SU-DHL-6 (cell line): ENCODE measurements at regions not wholly inside any gene's neighbourhood (a gene's known extent, or its start where the extent isn't known, plus 50 kb on each side); places are given as distances from the start of the nearest gene placed in this dataset.
"Not testable (repeated sequence)": the region's sequence is repeated elsewhere in the genome, so short reads cannot be mapped to it uniquely, and the experiment has no call there.

Source experiments
- H2AFZ ChIP-seq: fragments of 200-600 bp; sonication (generic); 2 replicates; pipeline ENCODE4 v1.6.1; 2014; ENCODE audit warnings: low read depth, mild to moderate bottlenecking, moderate library complexity, mixed read lengths, antibody characterized with exemption, low read length; ENCODE audit not compliant: severe bottlenecking
- H3F3A ChIP-seq: fragments of 200-600 bp; shearing (Covaris generic); 2 replicates; pipeline ENCODE4 v1.6.0; 2016; ENCODE audit warnings: antibody characterized with exemption, mild to moderate bottlenecking; ENCODE audit not compliant: insufficient read depth
- H3K27ac ChIP-seq: fragments of 200-600 bp; sonication (generic); 2 replicates; pipeline ENCODE4 v1.5.1; 2016; ENCODE audit warnings: low read depth, mild to moderate bottlenecking, low read length, moderate library complexity, mixed read lengths
- H3K27me3 ChIP-seq: fragments of 200-600 bp; sonication (generic), shearing (Covaris generic); 2 replicates; pipeline ENCODE4 v1.6.0; 2014; ENCODE audit warnings: mild to moderate bottlenecking, low read length
- H3K36me3 ChIP-seq: fragments of 200-600 bp; sonication (generic); 2 replicates; pipeline ENCODE4 v1.6.1; 2014; ENCODE audit warnings: mild to moderate bottlenecking, low read length, mixed read lengths
- H3K4me2 ChIP-seq: fragments of 300-600, 200-600 bp; shearing (Covaris generic), sonication (generic); 2 replicates; pipeline ENCODE4 v1.6.0; 2014; ENCODE audit warnings: low read length, low read depth, mild to moderate bottlenecking; ENCODE audit not compliant: poor library complexity, severe bottlenecking
- H3K4me3 ChIP-seq: fragments of 200-600 bp; sonication (generic); 2 replicates; pipeline ENCODE4 v1.5.1; 2014; ENCODE audit warnings: antibody characterized with exemption, low read length, mild to moderate bottlenecking, mixed read lengths; ENCODE audit not compliant: insufficient read depth, poor library complexity, severe bottlenecking
- H3K79me2 ChIP-seq: fragments of 200-600 bp; sonication (generic); 2 replicates; pipeline ENCODE4 v1.6.1; 2014; ENCODE audit warnings: mild to moderate bottlenecking, low read length, moderate library complexity; ENCODE audit not compliant: insufficient read depth
- H3K9ac ChIP-seq: fragments of 200-600 bp; sonication (generic); 2 replicates; pipeline ENCODE4 v1.7.0; 2014; ENCODE audit warnings: mild to moderate bottlenecking, low read length
- H3K9me2 ChIP-seq: fragments of 200-600 bp; sonication (generic); replicated peaks from 2 replicates; pipeline ENCODE4 v1.6.1; 2014; ENCODE audit warnings: low read length; ENCODE audit not compliant: insufficient read depth
- H3K9me3 ChIP-seq: fragments of 200-600 bp; sonication (generic); 2 replicates; pipeline ENCODE4 v1.6.1; 2014; ENCODE audit warnings: low read length, mixed read lengths; ENCODE audit not compliant: insufficient read depth
- H4K20me1 ChIP-seq: fragments of 200-600 bp; sonication (generic); 2 replicates; pipeline ENCODE4 v1.6.1; 2014; ENCODE audit warnings: low read depth, mild to moderate bottlenecking, antibody characterized with exemption, low read length, moderate library complexity, mixed read lengths
- CTCF ChIP-seq: fragments of 200-600 bp; sonication (generic); IDR thresholded peaks from one replicate; pipeline ENCODE4 v1.5.1; 2017; ENCODE audit warnings: antibody characterized with exemption, mild to moderate bottlenecking, low read length, moderate library complexity; ENCODE audit not compliant: insufficient read depth, poor library complexity, severe bottlenecking
- EZH2phosphoT487 ChIP-seq: fragments of 200-600 bp; sonication (generic), shearing (Covaris generic); conservative IDR thresholded peaks from 2 replicates; pipeline ENCODE4 v1.6.1; 2018; ENCODE audit warnings: mild to moderate bottlenecking, antibody characterized with exemption, low read length, moderate library complexity, mixed read lengths

GRCh38 chr6:67768972-67769371, 866.1 kb upstream of the ADGRB3 start:
- Histone ChIP-seq H3K9ac (no peak overlapping the region), H2AFZ (peak overlapping the region; percentile 10), H3F3A (0 out of 2 replicates have a peak, but pooled peaks cover under 1% of the 10 kb centered on the region), H3K4me2 (no peak overlapping the region), H3K9me2 (no peaks in the 10 kb centered on the region), H3K9me3 (no peaks in the 10 kb centered on the region), H3K36me3 (no peaks in the 10 kb centered on the region), H3K27ac (no peak overlapping the region), H3K79me2 (no peaks in the 10 kb centered on the region), H3K27me3 (no peaks in the 10 kb centered on the region), H4K20me1 (no peaks in the 10 kb centered on the region), H3K4me3 (no peak overlapping the region)
- no peak for TF ChIP-seq EZH2phosphoT487
- no peak for TF ChIP-seq CTCF

GRCh38 chr6:67767046-67767822, 867.8 kb upstream of the ADGRB3 start:
- H2AFZ ChIP-seq, H4K20me1 ChIP-seq, H3K9ac ChIP-seq, H3K4me2 ChIP-seq, H3K36me3 ChIP-seq, H3F3A ChIP-seq, H3K4me3 ChIP-seq, H3K9me3 ChIP-seq, H3K27me3 ChIP-seq, H3K27ac ChIP-seq, H3K9me2 ChIP-seq, H3K79me2 ChIP-seq: not testable (repeated sequence)

DNA sequence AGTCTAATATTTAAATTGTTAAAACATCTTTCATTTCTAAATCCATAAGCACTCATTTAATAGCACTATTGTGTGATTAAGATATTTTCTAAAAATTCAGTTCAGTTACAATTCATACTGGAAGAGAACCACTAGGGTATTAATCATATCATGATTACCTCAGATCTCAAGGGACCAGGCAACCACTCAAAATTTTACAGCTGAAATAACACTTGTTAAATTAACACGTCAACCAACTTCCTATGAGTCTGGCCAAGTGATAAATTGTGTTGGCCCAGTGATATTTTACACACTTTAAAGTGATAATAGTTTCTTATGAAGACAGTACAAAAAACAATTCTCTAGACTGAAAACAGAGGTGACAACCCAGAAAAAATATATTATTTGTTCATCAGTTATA, 869.0 kb upstream of the ADGRB3 start:
- H3F3A ChIP-seq, result 0 out of 2 replicates have a peak, but pooled peaks cover 3% of the 10 kb centered on the region
- no peaks in the 10 kb centered on the region for H3K79me2 ChIP-seq
- no peaks in the 10 kb centered on the region for H3K36me3 ChIP-seq
- H2AFZ ChIP-seq, result peak overlapping the region; percentile 7
- no peak overlapping the region for H3K4me2 ChIP-seq
- TF ChIP-seq EZH2phosphoT487 (no peak), CTCF (no peak)
- H3K9ac ChIP-seq, result no peak overlapping the region
- H3K4me3 ChIP-seq, result no peak overlapping the region
- no peaks in the 10 kb centered on the region for H3K9me2 ChIP-seq
- no peaks in the 10 kb centered on the region for H3K9me3 ChIP-seq
- H4K20me1 ChIP-seq, result no peaks in the 10 kb centered on the region
- no peak overlapping the region for H3K27ac ChIP-seq
- no peaks in the 10 kb centered on the region for H3K27me3 ChIP-seq

- Histone ChIP-seq H3K9ac (no peak overlapping the region), H2AFZ (peak overlapping the region; percentile 16), H3K79me2 (no peaks in the 10 kb centered on the region), H3K27me3 (no peaks in the 10 kb centered on the region), H3K4me3 (no peak overlapping the region), H3K9me3 (no peaks in the 10 kb centered on the region), H3K27ac (no peak overlapping the region), H4K20me1 (no peaks in the 10 kb centered on the region), H3F3A (0 out of 2 replicates have a peak, but pooled peaks cover 3% of the 10 kb centered on the region), H3K9me2 (no peaks in the 10 kb centered on the region), H3K36me3 (no peaks in the 10 kb centered on the region), H3K4me2 (no peak overlapping the region)
- no peak for TF ChIP-seq CTCF
- no peak for TF ChIP-seq EZH2phosphoT487
These were observed 876.1 kb upstream of the ADGRB3 start for GRCh38 chr6:67759001-67759400.
